Calu3 (cell line): ENCODE measurements at regions not wholly inside any gene's neighbourhood (a gene's known extent, or its start where the extent isn't known, plus 50 kb on each side); places are given as distances from the start of the nearest gene placed in this dataset.

Source experiments
- BruUV-seq: library from RNA; stranded (reverse); fragments of 400-500 nt; replicated peaks from 2 replicates; lab custom pipeline; 2021; lab: Mats Ljungman, UMichigan
- CTCF ChIA-PET: fragments of 300-600 bp; sonication (Branson Sonifier 250); formaldehyde crosslinking; loops from one replicate; lab custom pipeline; 2022; ENCODE audit warnings: antibody characterized with exemption; lab: Charles Lee
- DNase-seq: peaks from one replicate; pipeline ENCODE4 v3.0.0; 2022
- H3K27ac Mint-ChIP-seq: one replicate; pipeline ENCODE4 v1.8.0; 2022; ENCODE audit warnings: mixed read lengths; ENCODE audit not compliant: unreplicated experiment
- H3K27me3 Mint-ChIP-seq: one replicate; pipeline ENCODE4 v1.8.0; 2022; ENCODE audit warnings: mixed read lengths; ENCODE audit not compliant: unreplicated experiment
- H3K36me3 Mint-ChIP-seq: one replicate; pipeline ENCODE4 v1.8.0; 2022; ENCODE audit warnings: mild to moderate bottlenecking, moderate library complexity, mixed read lengths; ENCODE audit not compliant: insufficient read depth, unreplicated experiment
- H3K4me1 Mint-ChIP-seq: one replicate; pipeline ENCODE4 v1.8.0; 2022; ENCODE audit warnings: mild to moderate bottlenecking, low read depth, mixed read lengths; ENCODE audit not compliant: unreplicated experiment
- H3K4me3 Mint-ChIP-seq: one replicate; pipeline ENCODE4 v1.8.0; 2022; ENCODE audit warnings: mild to moderate bottlenecking, low read depth, moderate library complexity, mixed read lengths; ENCODE audit not compliant: unreplicated experiment
- H3K9me3 Mint-ChIP-seq: one replicate; pipeline ENCODE4 v1.8.0; 2022; ENCODE audit warnings: low read depth, mixed read lengths; ENCODE audit not compliant: unreplicated experiment
- intact Hi-C: fragments of 100-400 bp; cut with micrococcal nuclease; formaldehyde crosslinking; loops from one replicate; pipeline ENCODE4 v1.10.0; 2022; ENCODE audit not compliant: unreplicated experiment
- TF ChIP-seq, protein P1 (sequence below): fragments of 200-600 bp; IDR thresholded peaks from one replicate; pipeline ENCODE4 v1.8.0; 2022; ENCODE audit warnings: antibody characterized with exemption; ENCODE audit not compliant: unreplicated experiment

GRCh38 chr20:43832961-43833360 is 81.7 kb upstream of the TOX2 start:
- Mint-ChIP-seq H3K4me1 (no peaks in the 10 kb centered on the region), H3K4me3 (no peak overlapping the region), H3K36me3 (no peaks in the 10 kb centered on the region), H3K9me3 (peaks cover 2% of the 10 kb centered on the region), H3K27ac (no peak overlapping the region), H3K27me3 (peaks cover 87% of the 10 kb centered on the region)
- DNase-seq, result no peak
- intact Hi-C loops, result no loop called here
- no TSS peak for BruUV-seq
- TF ChIP-seq, protein P1, sequence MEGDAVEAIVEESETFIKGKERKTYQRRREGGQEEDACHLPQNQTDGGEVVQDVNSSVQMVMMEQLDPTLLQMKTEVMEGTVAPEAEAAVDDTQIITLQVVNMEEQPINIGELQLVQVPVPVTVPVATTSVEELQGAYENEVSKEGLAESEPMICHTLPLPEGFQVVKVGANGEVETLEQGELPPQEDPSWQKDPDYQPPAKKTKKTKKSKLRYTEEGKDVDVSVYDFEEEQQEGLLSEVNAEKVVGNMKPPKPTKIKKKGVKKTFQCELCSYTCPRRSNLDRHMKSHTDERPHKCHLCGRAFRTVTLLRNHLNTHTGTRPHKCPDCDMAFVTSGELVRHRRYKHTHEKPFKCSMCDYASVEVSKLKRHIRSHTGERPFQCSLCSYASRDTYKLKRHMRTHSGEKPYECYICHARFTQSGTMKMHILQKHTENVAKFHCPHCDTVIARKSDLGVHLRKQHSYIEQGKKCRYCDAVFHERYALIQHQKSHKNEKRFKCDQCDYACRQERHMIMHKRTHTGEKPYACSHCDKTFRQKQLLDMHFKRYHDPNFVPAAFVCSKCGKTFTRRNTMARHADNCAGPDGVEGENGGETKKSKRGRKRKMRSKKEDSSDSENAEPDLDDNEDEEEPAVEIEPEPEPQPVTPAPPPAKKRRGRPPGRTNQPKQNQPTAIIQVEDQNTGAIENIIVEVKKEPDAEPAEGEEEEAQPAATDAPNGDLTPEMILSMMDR, result no peak
- CTCF ChIA-PET, result no interaction called here

DNA sequence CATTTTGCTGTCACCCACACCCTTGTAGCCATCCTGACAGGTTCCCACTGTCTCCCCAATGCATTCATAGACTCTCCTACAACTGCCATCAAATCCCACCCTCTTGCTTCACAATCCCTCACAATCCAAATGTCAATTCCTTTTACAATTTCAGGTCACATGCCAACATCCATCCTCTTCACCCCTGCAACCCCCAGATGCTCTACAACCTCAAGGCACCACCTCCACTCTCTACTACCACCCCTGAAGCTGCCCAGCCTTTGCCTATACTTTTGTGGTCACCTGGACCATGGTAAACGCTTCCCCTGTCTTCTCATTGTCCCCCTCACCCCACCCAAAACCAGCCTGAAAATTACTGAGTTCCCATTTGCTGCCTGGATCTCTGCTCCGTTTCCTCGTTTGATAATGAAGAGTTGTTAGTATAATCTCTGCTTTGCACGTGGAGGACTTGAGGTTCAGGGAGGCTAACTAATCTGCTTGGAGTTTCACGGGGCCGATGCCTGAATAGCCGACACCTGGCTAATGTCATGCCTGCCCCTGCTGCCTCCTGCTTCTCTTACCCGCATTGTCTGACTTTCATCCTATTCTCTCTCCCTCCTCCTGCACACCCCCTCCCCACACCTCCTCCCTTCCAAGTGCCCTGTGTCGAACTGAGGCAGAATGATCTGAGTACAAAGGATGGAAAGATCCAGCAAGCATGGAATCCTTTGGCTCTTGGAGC is 82.4 kb upstream of the TOX2 start:
- TF ChIP-seq, protein P1, result no peak
- intact Hi-C loops, result no loop called here
- DNase-seq, result no peak
- BruUV-seq, result no TSS peak
- Mint-ChIP-seq H3K9me3 (peaks cover 2% of the 10 kb centered on the region), H3K36me3 (no peaks in the 10 kb centered on the region), H3K27me3 (peaks cover 87% of the 10 kb centered on the region), H3K27ac (no peak overlapping the region), H3K4me3 (no peak overlapping the region), H3K4me1 (no peaks in the 10 kb centered on the region)
- CTCF ChIA-PET, result no interaction called here

- H3K4me1 Mint-ChIP-seq, result no peaks in the 10 kb centered on the region
- H3K27ac Mint-ChIP-seq, result no peak overlapping the region
- intact Hi-C loops, result no loop called here
- DNase-seq, result no peak
- no TSS peak for BruUV-seq
- CTCF ChIA-PET, result interaction anchor here (0.7 kb wide), 1 partner anchor 1084 kb away, joined by 5 read pairs; no protein-coding TSS in a partner anchor
- peaks cover 2% of the 10 kb centered on the region for H3K9me3 Mint-ChIP-seq
- H3K36me3 Mint-ChIP-seq, result no peaks in the 10 kb centered on the region
- TF ChIP-seq, protein P1, result no peak
- no peak overlapping the region for H3K4me3 Mint-ChIP-seq
- peaks cover 88% of the 10 kb centered on the region for H3K27me3 Mint-ChIP-seq
Measured at GRCh38 chr20:43831481-43832065, 83.1 kb upstream of the TOX2 start.

DNA sequence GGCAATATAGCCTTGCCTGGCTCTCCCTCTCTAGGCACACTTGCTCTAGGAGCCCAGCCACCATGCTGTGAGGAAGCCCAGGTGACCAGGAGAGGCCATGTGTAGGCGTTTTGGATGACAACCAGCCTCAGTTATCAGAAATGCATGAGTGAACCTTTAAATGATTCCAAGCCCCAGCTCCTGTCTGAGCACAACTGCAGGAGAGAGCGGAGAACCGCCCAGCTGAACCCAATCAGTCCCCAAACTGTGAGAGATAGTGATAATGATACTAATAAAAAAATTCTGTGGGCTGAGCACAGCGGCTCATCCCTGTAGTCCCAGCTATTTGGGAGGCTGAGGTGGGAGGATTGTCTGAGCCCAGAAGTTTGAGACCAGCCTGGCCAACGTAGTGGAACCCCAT is 83.8 kb upstream of the TOX2 start:
- BruUV-seq, result no TSS peak
- H3K27ac Mint-ChIP-seq, result no peak overlapping the region
- H3K36me3 Mint-ChIP-seq, result no peaks in the 10 kb centered on the region
- DNase-seq, result no peak
- TF ChIP-seq, protein P1, result no peak
- H3K9me3 Mint-ChIP-seq, result peaks cover 2% of the 10 kb centered on the region
- H3K4me3 Mint-ChIP-seq, result no peak overlapping the region
- intact Hi-C loops, result no loop called here
- no peaks in the 10 kb centered on the region for H3K4me1 Mint-ChIP-seq
- CTCF ChIA-PET, result interaction anchor here (0.7 kb wide), 1 partner anchor 1085 kb away, joined by 5 read pairs; no protein-coding TSS in a partner anchor
- peaks cover 95% of the 10 kb centered on the region for H3K27me3 Mint-ChIP-seq
